Stimulated activated CD8-positive, alpha-beta memory T cell treated with anti-CD3 and anti-CD28 coated beads, Interleukin-15, amount 100 ng/mL, for 48 hours (primary cell): ENCODE measurements at regions not wholly inside any gene's neighbourhood (a gene's known extent, or its start where the extent isn't known, plus 50 kb on each side); places are given as distances from the start of the nearest gene placed in this dataset.

Experiments
- DNase-seq, 2 donors: peaks; one replicate each; pipeline ENCODE4 v3.0.0-alpha.2; 2020; ENCODE audit warnings: low read depth in 2 of 2

GRCh38 chr1:184919892-184920291 is 54.4 kb downstream of the NIBAN1 start:
- DNase-seq: no peak

DNA sequence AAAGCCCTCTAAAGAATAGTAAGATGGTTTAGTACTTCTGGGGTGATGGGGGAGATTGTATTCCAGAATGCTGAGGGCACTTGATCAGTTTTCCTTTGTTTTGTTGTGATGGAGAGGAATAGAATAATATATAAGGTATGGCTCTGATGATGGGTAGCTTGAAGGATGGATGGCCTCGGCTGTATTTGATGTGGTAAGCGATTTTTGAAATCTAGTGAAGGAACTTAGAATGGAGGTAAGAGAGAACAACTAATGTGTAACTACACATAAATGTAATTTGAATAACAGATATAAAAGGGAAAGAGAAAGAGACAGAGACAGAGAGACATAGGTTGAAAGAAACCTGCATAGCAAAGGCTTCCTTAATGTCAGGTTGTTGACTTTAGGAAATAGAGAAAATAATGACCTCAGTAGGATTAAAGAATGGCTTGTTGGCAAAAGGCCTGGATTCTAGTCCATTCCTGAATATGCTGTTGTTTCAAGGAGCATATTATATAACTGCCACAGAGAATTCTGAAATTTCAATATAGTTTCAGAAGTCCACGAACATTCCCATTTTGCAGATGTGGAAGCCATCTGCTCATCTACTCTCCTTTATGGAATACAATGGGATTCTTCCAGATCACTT is 58.7 kb downstream of the NIBAN1 start:
- no peak for DNase-seq

DNA sequence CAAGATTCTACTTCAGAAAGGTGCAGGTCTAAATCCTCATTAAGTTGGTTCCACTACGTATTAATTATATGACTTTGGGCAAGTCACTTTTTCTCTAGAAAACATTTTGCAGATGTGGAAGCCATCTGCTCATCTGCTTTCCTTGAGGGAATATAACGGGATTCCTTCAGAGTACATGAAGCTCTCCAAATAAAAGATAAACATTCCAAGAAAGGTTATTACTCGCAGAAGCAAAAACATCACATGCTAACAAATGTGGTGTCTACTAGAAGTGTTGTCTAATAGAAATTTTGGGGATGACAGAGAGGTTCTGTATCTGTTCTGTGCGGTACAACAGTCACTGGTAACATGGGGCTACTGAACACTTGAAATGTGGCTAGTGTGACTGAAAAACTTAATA is 60.2 kb downstream of the NIBAN1 start:
- DNase-seq: no peak

- DNase-seq: no peak
Measured at GRCh38 chr1:184912392-184912791, 61.9 kb downstream of the NIBAN1 start.

DNA sequence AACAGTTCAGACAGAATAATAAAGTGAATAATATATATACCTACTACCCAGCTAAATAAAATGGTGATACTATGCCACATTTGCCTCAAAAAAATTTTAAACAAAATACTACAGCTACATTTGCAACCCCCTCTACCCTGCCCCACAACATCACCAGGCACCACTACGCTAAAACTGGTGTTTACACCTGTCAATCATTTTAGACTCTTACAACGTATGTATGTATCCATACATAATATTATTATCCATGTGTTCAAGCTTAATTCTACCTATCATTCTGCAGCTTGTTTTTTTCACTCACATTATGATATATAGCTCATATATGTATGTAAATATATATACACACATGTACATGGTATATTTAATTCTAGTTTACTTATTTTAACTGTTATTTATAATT is 62.5 kb downstream of the NIBAN1 start:
- no peak for DNase-seq

GRCh38 chr1:184911103-184911745 is 63.1 kb downstream of the NIBAN1 start:
- no peak for DNase-seq

- no peak for DNase-seq
Measured at GRCh38 chr1:184910691-184911091, 63.6 kb downstream of the NIBAN1 start.

DNA sequence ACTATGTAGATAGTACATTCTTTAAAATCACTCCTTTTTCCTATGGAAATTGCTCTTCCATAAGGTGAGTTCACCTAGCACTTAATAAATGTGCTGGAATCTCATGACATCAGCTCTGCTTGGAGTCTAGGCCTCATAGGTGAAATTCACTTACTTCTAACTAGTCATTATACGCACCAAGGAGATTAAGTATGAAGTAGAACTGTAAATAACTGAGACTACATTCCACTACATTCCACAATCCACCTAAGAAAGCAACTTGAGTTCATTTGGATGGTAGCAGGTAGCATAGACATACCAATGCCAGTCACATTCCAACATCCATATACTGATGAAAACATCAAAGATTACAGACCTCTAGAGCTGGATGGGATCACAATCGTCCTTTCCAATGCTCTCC is 64.3 kb downstream of the NIBAN1 start:
- no peak for DNase-seq

DNA sequence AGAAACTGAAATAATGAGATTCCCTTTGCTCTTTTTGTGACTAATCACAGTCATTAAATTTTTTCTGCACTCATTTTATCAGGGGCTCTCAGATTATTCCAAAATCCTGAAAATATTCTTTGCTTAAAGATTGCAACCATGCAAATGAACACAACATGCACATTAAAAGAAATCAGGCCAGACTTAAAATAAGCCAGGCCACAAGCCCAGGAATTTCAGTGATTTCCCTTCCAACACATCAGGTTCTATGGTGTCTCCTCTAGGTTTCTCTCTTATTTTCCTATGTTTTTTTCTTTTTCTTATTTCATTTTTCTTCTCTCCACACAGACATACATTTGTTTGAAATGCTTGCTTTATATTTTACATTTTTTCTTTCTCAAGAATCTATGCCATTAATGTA is 65.3 kb downstream of the NIBAN1 start:
- DNase-seq: no peak

DNA sequence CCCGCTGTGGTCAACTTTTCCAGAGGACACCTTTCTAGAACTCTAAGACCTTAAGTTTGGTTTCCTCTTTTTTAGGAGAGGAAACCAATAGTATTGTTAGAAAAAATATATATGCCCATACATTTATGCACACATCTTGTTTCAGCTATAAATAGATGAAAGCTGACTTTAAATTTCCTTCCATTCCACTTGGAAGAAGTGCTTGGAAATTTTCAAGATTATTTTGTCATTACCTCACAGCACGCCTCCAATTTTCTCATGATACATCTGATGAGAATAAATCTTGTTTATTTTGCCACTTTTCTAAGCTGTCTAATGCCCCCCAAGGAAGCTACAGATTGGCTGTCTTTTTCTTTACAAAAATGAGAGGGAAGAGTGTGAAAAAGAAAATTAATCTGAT is 65.8 kb downstream of the NIBAN1 start:
- DNase-seq: no peak

- no peak for DNase-seq
Measured at GRCh38 chr1:184907500-184907899, 66.8 kb downstream of the NIBAN1 start.

- no peak for DNase-seq
Measured at GRCh38 chr1:184906761-184907160, 67.5 kb downstream of the NIBAN1 start.

DNA sequence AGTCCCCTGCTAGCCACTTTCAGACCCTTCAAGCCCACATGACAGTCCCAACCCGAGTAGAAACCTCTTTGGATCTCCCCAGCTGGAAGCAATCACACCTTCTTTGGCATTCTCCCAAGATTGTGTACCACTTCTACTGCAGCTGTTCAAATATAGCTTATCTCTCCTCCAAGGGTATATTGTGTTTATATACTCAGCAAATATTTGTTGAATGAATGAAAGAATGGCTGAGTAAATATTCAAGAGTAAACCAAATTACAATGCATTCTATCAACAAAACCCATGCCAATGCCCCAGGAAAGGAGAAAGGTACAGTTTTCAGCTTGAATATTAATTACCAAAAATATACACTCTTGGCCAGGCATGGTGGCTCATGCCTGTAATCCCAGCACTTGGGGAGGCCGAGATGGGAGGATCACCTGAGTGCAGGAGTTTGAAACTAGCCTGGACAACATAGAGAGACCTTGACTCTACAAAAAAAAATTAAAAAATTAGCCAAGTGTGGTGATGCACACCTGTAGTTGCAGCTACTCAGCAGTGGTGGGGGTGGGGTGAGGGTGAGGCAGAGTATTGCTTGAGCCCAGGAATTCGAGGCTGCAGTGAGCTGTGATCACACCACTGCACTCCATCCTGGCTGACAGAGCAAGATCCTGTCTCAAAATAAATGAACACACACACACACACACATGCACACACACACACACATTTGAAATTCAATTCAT is 68.5 kb downstream of the NIBAN1 start:
- DNase-seq: no peak

- DNase-seq: no peak
Measured at GRCh38 chr1:184903111-184903692, 71.1 kb downstream of the NIBAN1 start.

- DNase-seq: no peak
Measured at GRCh38 chr1:184900507-184900906, 73.8 kb downstream of the NIBAN1 start.

DNA sequence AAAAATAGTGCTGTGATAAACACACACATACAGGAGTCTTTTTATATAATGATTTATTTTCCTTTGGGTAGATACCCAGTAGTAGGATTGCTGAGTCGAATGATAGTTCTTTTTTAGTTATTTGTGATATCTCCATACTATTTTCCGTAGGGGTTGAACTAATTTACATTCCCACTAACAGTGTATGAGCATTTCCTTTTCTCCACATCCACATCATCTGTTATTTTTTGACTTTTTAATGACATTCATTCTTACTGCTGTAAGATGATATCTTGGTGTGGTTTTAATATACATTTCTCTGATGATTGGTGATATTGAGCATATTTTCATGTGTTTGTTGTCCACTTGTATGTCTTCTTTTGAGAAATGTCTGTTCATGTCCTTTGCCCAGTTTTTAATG is 78.3 kb downstream of the NIBAN1 start:
- DNase-seq: no peak

DNA sequence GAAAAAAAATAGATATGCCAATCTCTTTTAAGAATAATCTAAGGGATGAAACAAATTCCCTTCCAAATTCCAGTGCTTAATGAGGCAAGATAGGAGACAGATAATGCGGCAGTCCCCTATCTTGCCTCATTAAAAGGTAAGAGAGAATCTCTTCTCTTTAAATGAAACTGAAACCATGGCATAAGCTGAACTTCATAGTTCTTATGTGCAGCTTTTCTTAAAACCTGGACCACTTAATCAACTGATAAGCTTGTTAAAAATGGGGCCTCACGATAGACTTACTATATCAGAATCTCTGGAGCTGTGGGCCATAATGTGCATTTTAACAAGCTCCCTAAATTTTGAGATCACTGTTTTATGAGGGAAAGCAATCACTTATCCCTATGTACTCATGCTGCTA is 79.2 kb downstream of the NIBAN1 start:
- no peak for DNase-seq

DNA sequence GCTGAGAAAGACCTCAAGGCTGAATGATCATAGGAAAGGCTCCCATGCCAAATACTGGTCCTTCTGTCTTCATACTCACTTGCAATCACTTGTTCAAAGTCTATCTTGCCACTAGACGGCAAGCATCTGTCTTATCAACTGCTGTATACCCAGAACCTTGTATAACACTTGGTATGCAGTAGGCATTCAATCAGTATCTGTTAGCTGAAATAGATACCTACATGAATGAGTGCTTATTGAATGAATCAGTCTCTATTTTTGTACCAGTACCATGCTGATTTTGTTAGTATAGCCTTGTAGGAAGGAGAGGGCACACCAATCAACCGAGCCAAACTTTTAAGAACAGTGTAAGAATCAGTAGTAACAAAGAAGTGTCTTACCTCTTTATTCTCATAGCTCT is 80.6 kb downstream of the NIBAN1 start:
- no peak for DNase-seq

DNA sequence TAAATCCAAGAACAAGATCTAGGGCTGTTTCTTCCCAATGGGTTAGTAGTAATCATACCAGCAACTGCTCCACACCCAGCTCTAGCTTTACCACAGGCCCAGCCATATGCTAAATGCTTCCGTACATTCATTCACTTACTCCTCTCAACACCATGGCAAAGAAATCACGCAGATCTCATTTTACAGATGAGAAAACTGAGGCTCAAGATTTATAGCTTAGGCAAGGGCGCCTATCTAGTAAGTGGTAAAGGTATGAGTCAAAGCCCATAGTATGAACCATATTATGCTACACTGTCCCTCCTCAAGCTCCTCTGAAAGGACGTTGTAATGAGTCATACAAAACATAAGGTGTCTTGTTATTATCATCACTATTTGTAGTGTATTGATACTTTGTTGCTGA is 82.2 kb downstream of the NIBAN1 start:
- no peak for DNase-seq

GRCh38 chr1:184891440-184891839 is 82.9 kb downstream of the NIBAN1 start:
- DNase-seq: no peak

- DNase-seq: peak in 1 of 2 donors; percentile 35
Measured at GRCh38 chr1:184890539-184890973, 83.8 kb downstream of the NIBAN1 start.

DNA sequence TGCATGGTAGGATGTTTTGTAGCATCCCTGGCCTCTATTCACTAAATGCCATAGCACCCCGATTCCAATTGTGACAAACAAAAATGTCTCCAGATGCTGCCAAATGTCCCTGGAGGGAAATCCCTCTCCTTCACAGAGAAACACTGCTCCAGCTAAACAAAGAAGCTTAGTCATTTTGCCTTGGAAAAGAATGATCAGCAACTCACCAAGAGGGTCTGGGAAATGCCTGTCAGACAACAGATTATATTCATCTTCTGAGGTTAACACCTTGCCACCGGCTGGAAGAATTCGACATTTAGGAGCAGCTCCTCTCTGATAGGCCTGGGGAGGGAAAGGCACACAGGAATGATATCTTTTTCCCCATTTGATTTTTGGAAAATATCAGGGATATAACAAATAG is 84.4 kb downstream of the NIBAN1 start:
- DNase-seq: no peak

GRCh38 chr1:184889166-184889565 is 85.1 kb downstream of the NIBAN1 start:
- DNase-seq: no peak
